ENCODE measurements at regions not wholly inside any gene's neighbourhood (a gene's known extent, or its start where the extent isn't known, plus 50 kb on each side); places are given as distances from the start of the nearest gene placed in this dataset.

DNA sequence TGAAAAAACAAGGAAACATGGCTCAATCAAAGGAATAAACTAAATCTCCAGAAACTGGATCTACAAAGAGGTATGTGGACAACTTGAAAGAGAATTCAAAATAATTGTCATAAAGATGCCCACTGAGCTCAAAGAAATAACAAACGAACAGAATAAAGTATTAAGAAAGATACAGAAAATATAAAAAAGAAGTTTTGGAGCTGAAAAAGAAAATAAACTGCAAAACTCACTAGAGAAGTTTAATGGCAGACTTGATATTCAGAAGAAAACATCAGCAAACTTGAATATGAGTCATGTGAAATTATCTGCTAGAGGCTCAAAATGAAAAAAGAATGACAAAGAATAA, 208.1 kb upstream of the SAMSN1 start:
- H3K36me3 ChIP-seq, result no peaks in the 10 kb centered on the region
- no peak overlapping the region for H3K4me3 ChIP-seq
- TF ChIP-seq, protein P1, sequence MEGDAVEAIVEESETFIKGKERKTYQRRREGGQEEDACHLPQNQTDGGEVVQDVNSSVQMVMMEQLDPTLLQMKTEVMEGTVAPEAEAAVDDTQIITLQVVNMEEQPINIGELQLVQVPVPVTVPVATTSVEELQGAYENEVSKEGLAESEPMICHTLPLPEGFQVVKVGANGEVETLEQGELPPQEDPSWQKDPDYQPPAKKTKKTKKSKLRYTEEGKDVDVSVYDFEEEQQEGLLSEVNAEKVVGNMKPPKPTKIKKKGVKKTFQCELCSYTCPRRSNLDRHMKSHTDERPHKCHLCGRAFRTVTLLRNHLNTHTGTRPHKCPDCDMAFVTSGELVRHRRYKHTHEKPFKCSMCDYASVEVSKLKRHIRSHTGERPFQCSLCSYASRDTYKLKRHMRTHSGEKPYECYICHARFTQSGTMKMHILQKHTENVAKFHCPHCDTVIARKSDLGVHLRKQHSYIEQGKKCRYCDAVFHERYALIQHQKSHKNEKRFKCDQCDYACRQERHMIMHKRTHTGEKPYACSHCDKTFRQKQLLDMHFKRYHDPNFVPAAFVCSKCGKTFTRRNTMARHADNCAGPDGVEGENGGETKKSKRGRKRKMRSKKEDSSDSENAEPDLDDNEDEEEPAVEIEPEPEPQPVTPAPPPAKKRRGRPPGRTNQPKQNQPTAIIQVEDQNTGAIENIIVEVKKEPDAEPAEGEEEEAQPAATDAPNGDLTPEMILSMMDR (IDR thresholded peaks at IDR 0.05), result no peak
- TF ChIP-seq EP300 (IDR thresholded peaks at IDR 0.05), result no peak
- no peak for TF ChIP-seq POLR2A (IDR thresholded peaks at IDR 0.05)
- 73 to 92% (median 75%) methylated on average over 1 of the region's 1 CpG for WGBS, 3 donors
- no peaks in the 10 kb centered on the region for H3K27me3 ChIP-seq
- no peak for DNase-seq
- no peaks in the 10 kb centered on the region for H3K9me3 ChIP-seq
- no peaks in the 10 kb centered on the region for H3K4me1 ChIP-seq (ENCODE audit: insufficient read depth)
- intact Hi-C loops (cut with DNase I), result no loop called here
- no peak overlapping the region for H3K27ac ChIP-seq

DNA sequence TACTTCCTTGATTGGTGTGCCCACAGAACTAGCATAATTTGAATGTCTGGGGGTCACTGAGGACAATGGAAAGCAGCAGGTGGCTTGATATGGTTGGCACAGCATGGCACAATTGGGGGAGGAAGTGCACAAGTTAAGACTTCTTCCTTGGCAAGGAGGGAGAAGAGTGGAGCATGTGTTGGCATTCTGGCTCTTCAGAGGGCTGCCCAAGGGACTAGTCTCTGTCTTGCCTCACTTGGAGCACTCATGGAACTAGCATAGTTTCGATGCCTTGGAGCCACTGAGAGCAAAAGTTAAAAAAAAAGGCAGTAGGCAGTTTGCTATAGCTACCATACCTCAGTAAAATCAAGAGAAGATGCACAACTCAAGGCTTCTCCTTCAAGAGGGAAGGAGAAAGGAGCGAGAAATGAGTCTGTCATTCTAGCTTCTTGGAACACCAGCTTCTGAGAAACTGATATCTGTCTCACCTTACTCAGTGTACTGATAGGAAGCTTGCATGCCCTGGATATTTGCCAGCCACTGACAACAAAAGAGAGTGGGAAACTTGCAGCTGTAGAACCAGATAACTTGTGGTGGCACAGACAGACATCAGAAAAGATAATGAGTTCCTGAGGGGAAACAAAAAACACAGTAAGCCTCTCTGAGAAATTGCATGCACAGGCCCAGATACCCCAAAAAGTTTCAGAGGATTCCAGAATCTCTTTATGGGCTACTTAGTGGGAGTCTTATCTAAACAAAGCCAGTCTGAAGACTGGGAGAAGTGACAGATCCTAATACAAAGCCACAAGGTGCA, 207.5 kb upstream of the SAMSN1 start:
- Histone ChIP-seq H3K4me1 (ENCODE audit: insufficient read depth) (no peaks in the 10 kb centered on the region), H3K27me3 (no peaks in the 10 kb centered on the region), H3K36me3 (no peaks in the 10 kb centered on the region), H3K27ac (no peak overlapping the region), H3K4me3 (no peak overlapping the region), H3K9me3 (no peaks in the 10 kb centered on the region)
- no peak for DNase-seq
- TF ChIP-seq, protein P1 (IDR thresholded peaks at IDR 0.05), result no peak
- no peak for TF ChIP-seq EP300 (IDR thresholded peaks at IDR 0.05)
- TF ChIP-seq POLR2A (IDR thresholded peaks at IDR 0.05), result no peak
- 86 to 90% (median 89%) methylated on average over 2 of the region's 2 CpGs for WGBS, 3 donors
- intact Hi-C loops (cut with DNase I), result no loop called here

DNA sequence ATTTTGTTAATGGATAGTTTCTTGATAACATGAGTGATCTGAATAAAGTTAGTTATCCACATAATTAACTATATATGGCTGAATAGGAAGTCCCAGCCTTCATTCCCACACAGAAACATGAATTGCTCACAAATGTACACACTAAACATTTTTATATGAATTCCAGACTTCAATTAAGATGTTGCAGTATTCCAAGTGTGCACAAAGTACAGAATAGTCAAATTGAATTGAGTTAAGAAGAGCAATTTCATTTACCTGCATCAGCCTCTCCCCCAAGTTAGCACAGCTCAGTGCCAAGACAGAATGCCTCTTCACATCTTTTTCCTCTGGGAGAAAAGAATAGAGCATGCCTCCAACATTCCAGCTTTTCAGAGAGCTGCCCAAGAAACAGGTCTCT, 207.0 kb upstream of the SAMSN1 start:
- TF ChIP-seq, protein P1 (IDR thresholded peaks at IDR 0.05), result no peak
- TF ChIP-seq EP300 (IDR thresholded peaks at IDR 0.05) (no peak), POLR2A (IDR thresholded peaks at IDR 0.05) (no peak)
- H3K9me3 ChIP-seq, result no peaks in the 10 kb centered on the region
- H3K27ac ChIP-seq, result no peak overlapping the region
- H3K27me3 ChIP-seq, result no peaks in the 10 kb centered on the region
- no peak for DNase-seq
- H3K36me3 ChIP-seq, result no peaks in the 10 kb centered on the region
- intact Hi-C loops (cut with DNase I), result no loop called here
- H3K4me3 ChIP-seq, result no peak overlapping the region
- no peaks in the 10 kb centered on the region for H3K4me1 ChIP-seq (ENCODE audit: insufficient read depth)

DNA sequence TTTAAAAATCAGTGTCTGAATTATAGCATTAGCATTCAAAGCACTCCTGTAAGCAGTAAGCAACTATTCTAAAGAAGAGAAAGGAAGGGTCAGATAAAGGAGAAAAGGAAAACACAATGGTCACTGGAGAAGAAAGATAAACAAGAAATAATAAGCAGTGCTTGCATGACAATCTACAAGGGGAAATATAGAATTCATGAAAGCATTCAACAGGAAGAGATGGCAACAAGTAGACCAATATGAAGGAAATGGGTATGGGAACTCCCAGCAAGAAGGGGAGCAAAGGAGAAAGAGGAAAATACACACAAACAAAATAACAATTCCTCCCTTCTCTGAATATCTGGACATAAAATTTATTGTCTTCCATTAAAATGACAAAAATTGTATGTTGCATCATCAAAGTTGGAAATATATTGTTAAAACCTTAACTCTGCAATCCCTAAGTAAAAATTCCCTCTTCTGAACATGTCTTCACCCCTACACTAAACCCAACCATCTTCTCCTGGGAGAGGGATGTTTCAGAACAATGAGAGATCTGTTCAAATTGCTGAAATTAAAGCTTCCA, 206.3 kb upstream of the SAMSN1 start:
- no peak overlapping the region for H3K4me3 ChIP-seq
- H3K27me3 ChIP-seq, result no peaks in the 10 kb centered on the region
- no peaks in the 10 kb centered on the region for H3K4me1 ChIP-seq (ENCODE audit: insufficient read depth)

More for the DNA sequence above, 206.3 kb upstream of the SAMSN1 start:
- Histone ChIP-seq H3K27ac (no peak overlapping the region), H3K36me3 (no peaks in the 10 kb centered on the region), H3K9me3 (no peaks in the 10 kb centered on the region)
- DNase-seq, result no peak
- intact Hi-C loops (cut with DNase I), result no loop called here
- TF ChIP-seq, protein P1 (IDR thresholded peaks at IDR 0.05), result no peak
- TF ChIP-seq EP300 (IDR thresholded peaks at IDR 0.05) (no peak), POLR2A (IDR thresholded peaks at IDR 0.05) (no peak)
